Right cardiac atrium (tissue), 5 donors: ENCODE measurements at regions not wholly inside any gene's neighbourhood (a gene's known extent, or its start where the extent isn't known, plus 50 kb on each side); places are given as distances from the start of the nearest gene placed in this dataset.
"Not testable (repeated sequence)": the region's sequence is repeated elsewhere in the genome, so short reads cannot be mapped to it uniquely, and the experiment has no call there.

Source experiments
- ATAC-seq, 2 donors: fragments of 200-7000 bp; cut with Tn5 transposase; one replicate each; pipeline versions ENCODE4 v1.8.0 to v1.9.1; 2020; ENCODE audit warnings: moderate library complexity in 2 of 2, mild to moderate bottlenecking in 1 of 2
- DNase-seq, 3 donors: peaks; one replicate each; pipeline ENCODE4 v3.0.0-alpha.2; 2020
- H3K27ac ChIP-seq: one replicate; pipeline ENCODE4 v1.5.1; 2013; ENCODE audit warnings: mild to moderate bottlenecking, low read length, control low read depth, moderate library complexity
- H3K27me3 ChIP-seq: one replicate; pipeline ENCODE4 v1.6.1; 2013; ENCODE audit not compliant: control insufficient read depth, insufficient read depth
- H3K4me1 ChIP-seq: one replicate; pipeline ENCODE4 v1.6.1; 2013; ENCODE audit warnings: low read length; ENCODE audit not compliant: control insufficient read depth, insufficient read depth
- H3K4me3 ChIP-seq: one replicate; pipeline ENCODE4 v1.5.1; 2013; ENCODE audit warnings: low read length, control low read depth
- H3K9me3 ChIP-seq: one replicate; pipeline ENCODE4 v1.6.1; 2013; ENCODE audit warnings: low read length; ENCODE audit not compliant: control insufficient read depth
- WGBS: extraction: QIAGEN DNeasy Blood & Tissue Kit; methylation state at CpG from one replicate; pipeline ENCODE4 v1.1.7; 2013; 5-methylcytosine and 5-hydroxymethylcytosine counted together
- intact Hi-C, 4 donors: fragments of 100-400 bp; cut with DNase I; formaldehyde crosslinking; loops; one replicate each; pipeline versions ENCODE4 v1.11.0 to v1.14.0; 2022 to 2023
- donor health status: healthy with polysubstance abuse.
- donor health status: DM: no; HTN: yes; CAD: no.
- donor health status: DM: no; HTN: no; CAD: no.
- donor health status: DM: no; HTN: yes; CAD: no; lungs with severe emphysema.
- donor health status: DM: yes; HTN: yes; CAD: no.

GRCh38 chr18:8515142-8515865 lies 93.9 kb upstream of the RAB12 start:
- WGBS, result 80% methylated on average over 9 of the region's 9 CpGs
- no peak for DNase-seq
- intact Hi-C loops, result no loop called here

GRCh38 chr18:8516371-8517250 lies 92.6 kb upstream of the RAB12 start:
- ATAC-seq, result no peak
- DNase-seq, result no peak
- Histone ChIP-seq H3K9me3 (no peaks in the 10 kb centered on the region), H3K4me1 (no peaks in the 10 kb centered on the region), H3K27ac (no peak overlapping the region), H3K4me3 (no peak overlapping the region), H3K27me3 (no peaks in the 10 kb centered on the region)
- intact Hi-C loops, result no loop called here
- 80% methylated on average over 17 of the region's 17 CpGs for WGBS

More at GRCh38 chr18:8515142-8515865, 93.9 kb upstream of the RAB12 start:
- no peaks in the 10 kb centered on the region for H3K9me3 ChIP-seq
- H3K27ac ChIP-seq, result no peak overlapping the region
- H3K4me3 ChIP-seq, result no peak overlapping the region
- H3K27me3 ChIP-seq, result no peaks in the 10 kb centered on the region
- no peaks in the 10 kb centered on the region for H3K4me1 ChIP-seq
- ATAC-seq, result no peak

GRCh38 chr18:8517276-8517675 lies 92.0 kb upstream of the RAB12 start:
- no peaks in the 10 kb centered on the region for H3K9me3 ChIP-seq
- intact Hi-C loops, result no loop called here
- DNase-seq, result no peak

GRCh38 chr18:8519102-8519501 lies 90.1 kb upstream of the RAB12 start:
- no peak for ATAC-seq

More at GRCh38 chr18:8517276-8517675, 92.0 kb upstream of the RAB12 start:
- ATAC-seq, result no peak
- Histone ChIP-seq H3K27ac (no peak overlapping the region), H3K4me1 (no peaks in the 10 kb centered on the region), H3K4me3 (no peak overlapping the region), H3K27me3 (no peaks in the 10 kb centered on the region)
- WGBS, result 89% methylated on average over 3 of the region's 3 CpGs

GRCh38 chr18:8520266-8520665 lies 89.0 kb upstream of the RAB12 start:
- intact Hi-C loops, result no loop called here
- 88% methylated on average over 1 of the region's 1 CpG for WGBS
- ATAC-seq, result no peak

More at GRCh38 chr18:8519102-8519501, 90.1 kb upstream of the RAB12 start:
- intact Hi-C loops, result no loop called here
- H3K9me3 ChIP-seq, result no peaks in the 10 kb centered on the region
- no peak overlapping the region for H3K27ac ChIP-seq
- no peak for DNase-seq
- no peaks in the 10 kb centered on the region for H3K27me3 ChIP-seq
- 27% methylated on average over 2 of the region's 2 CpGs for WGBS
- no peak overlapping the region for H3K4me3 ChIP-seq
- no peaks in the 10 kb centered on the region for H3K4me1 ChIP-seq

GRCh38 chr18:8522756-8523155 lies 86.5 kb upstream of the RAB12 start:
- DNase-seq (no peak), ATAC-seq (no peak)
- Histone ChIP-seq H3K27ac (no peak overlapping the region), H3K9me3 (no peaks in the 10 kb centered on the region), H3K4me3 (no peak overlapping the region), H3K4me1 (peaks cover 3% of the 10 kb centered on the region), H3K27me3 (no peaks in the 10 kb centered on the region)
- intact Hi-C loops, result no loop called here
- WGBS, result 82% methylated on average over 4 of the region's 4 CpGs

More at GRCh38 chr18:8520266-8520665, 89.0 kb upstream of the RAB12 start:
- H3K27ac ChIP-seq, result no peak overlapping the region
- no peaks in the 10 kb centered on the region for H3K9me3 ChIP-seq
- H3K4me1 ChIP-seq, result no peaks in the 10 kb centered on the region
- H3K27me3 ChIP-seq, result no peaks in the 10 kb centered on the region
- no peak for DNase-seq
- no peak overlapping the region for H3K4me3 ChIP-seq

GRCh38 chr18:8525692-8526091 lies 83.5 kb upstream of the RAB12 start:
- peak in 1 of 2 donors; percentile 14 for ATAC-seq
- intact Hi-C loops, result no loop called here
- Histone ChIP-seq H3K27me3 (no peaks in the 10 kb centered on the region), H3K4me3 (no peak overlapping the region), H3K9me3 (no peaks in the 10 kb centered on the region), H3K4me1 (peaks cover 3% of the 10 kb centered on the region), H3K27ac (no peak overlapping the region)
- 57% methylated on average over 6 of the region's 6 CpGs for WGBS
- peak in 1 of 3 donors; percentile 37 for DNase-seq

GRCh38 chr18:8526332-8526731 lies 82.9 kb upstream of the RAB12 start:
- no peak for ATAC-seq
- H3K4me1 ChIP-seq, result peaks cover 3% of the 10 kb centered on the region
- no peaks in the 10 kb centered on the region for H3K9me3 ChIP-seq
- no peak overlapping the region for H3K4me3 ChIP-seq
- no peak for DNase-seq
- intact Hi-C loops, result no loop called here
- no peak overlapping the region for H3K27ac ChIP-seq
- 74% methylated on average over 9 of the region's 9 CpGs for WGBS
- H3K27me3 ChIP-seq, result no peaks in the 10 kb centered on the region

- peaks cover 3% of the 10 kb centered on the region for H3K4me1 ChIP-seq
- no peak overlapping the region for H3K27ac ChIP-seq
- H3K9me3 ChIP-seq, result no peaks in the 10 kb centered on the region
- 74% methylated on average over 2 of the region's 2 CpGs for WGBS
- intact Hi-C loops, result no loop called here
- H3K27me3 ChIP-seq, result no peaks in the 10 kb centered on the region
- ATAC-seq (no peak), DNase-seq (no peak)
- H3K4me3 ChIP-seq, result no peak overlapping the region
Measured at GRCh38 chr18:8529609-8530008, 79.6 kb upstream of the RAB12 start.

- H3K4me1 ChIP-seq, H3K27ac ChIP-seq, H3K4me3 ChIP-seq, H3K9me3 ChIP-seq, intact Hi-C loops, H3K27me3 ChIP-seq, ATAC-seq, DNase-seq: not testable (repeated sequence)
- WGBS, result 89% methylated on average over 2 of the region's 2 CpGs
Measured at GRCh38 chr18:8531084-8531483, 78.2 kb upstream of the RAB12 start.

GRCh38 chr18:8536231-8536630 lies 73.0 kb upstream of the RAB12 start:
- no peak for DNase-seq
- 62% methylated on average over 11 of the region's 11 CpGs for WGBS
- H3K27ac ChIP-seq, result no peak overlapping the region
- no peak overlapping the region for H3K4me3 ChIP-seq
- intact Hi-C loops, result no loop called here
- no peaks in the 10 kb centered on the region for H3K4me1 ChIP-seq
- ATAC-seq, result no peak
- no peaks in the 10 kb centered on the region for H3K9me3 ChIP-seq
- H3K27me3 ChIP-seq, result no peaks in the 10 kb centered on the region
